Left lung (tissue), 4 donors: ENCODE measurements at regions not wholly inside any gene's neighbourhood (a gene's known extent, or its start where the extent isn't known, plus 50 kb on each side); places are given as distances from the start of the nearest gene placed in this dataset.

Experiments
- ATAC-seq: fragments of 200-7000 bp; cut with Tn5 transposase; one replicate; pipeline ENCODE4 v1.9.1; 2020; ENCODE audit warnings: moderate library complexity
- DNase-seq, 4 donors: peaks; one replicate each; pipeline ENCODE4 v3.0.0-alpha.2; 2013 to 2020
- H3K27ac ChIP-seq, 2 donors: fragments of 200-600 bp; sonication (generic) in 1 of 2; one replicate each; pipeline versions ENCODE4 v1.5.0 to v1.8.0; 2020 to 2021
- H3K27me3 ChIP-seq, 2 donors: fragments of 200-600 bp; sonication (generic) in 1 of 2; one replicate each; pipeline versions ENCODE4 v1.5.0 to v1.8.0; 2020 to 2021
- H3K36me3 ChIP-seq, 2 donors: fragments of 200-600 bp; sonication (generic) in 1 of 2; one replicate each; pipeline versions ENCODE4 v1.5.0 to v1.8.0; 2020 to 2021
- H3K4me1 ChIP-seq, 2 donors: fragments of 200-600 bp; one replicate each; pipeline ENCODE4 v1.8.0; 2021
- H3K4me3 ChIP-seq, 2 donors: fragments of 200-600 bp; sonication (generic) in 1 of 2; one replicate each; pipeline versions ENCODE4 v1.5.0 to v1.8.0; 2020 to 2021; ENCODE audit warnings: mild to moderate bottlenecking in 1 of 2
- H3K9me3 ChIP-seq, 2 donors: fragments of 200-600 bp; sonication (generic) in 1 of 2; one replicate each; pipeline versions ENCODE4 v1.5.0 to v1.8.0; 2020 to 2021
- CTCF ChIP-seq, 2 donors: fragments of 200-600 bp; sonication (generic) in 1 of 2; IDR thresholded peaks; one replicate each; pipeline versions ENCODE4 v1.5.0 to v1.8.0; 2021; ENCODE audit warnings: antibody characterized with exemption in 2 of 2
- intact Hi-C, 2 donors: fragments of 100-400 bp; cut with DNase I; formaldehyde crosslinking; loops; one replicate each; pipeline versions ENCODE4 v1.11.2 to v1.14.2; 2022
- donor health status: DM: no; HTN: yes; CAD: no.
- donor health status: DM: no; HTN: no; CAD: no.

GRCh38 chr13:104408733-104409132 lies 1342.5 kb upstream of the SLC10A2 start:
- intact Hi-C loops: no loop called here
- no peak for TF ChIP-seq CTCF (IDR thresholded peaks at IDR 0.05)

GRCh38 chr13:104404325-104404724 lies 1338.1 kb upstream of the SLC10A2 start:
- ATAC-seq (no peak), DNase-seq (no peak)
- Histone ChIP-seq H3K27ac (no peak overlapping the region), H3K36me3 (no peaks in the 10 kb centered on the region), H3K9me3 (no peaks in the 10 kb centered on the region), H3K27me3 (no peaks in the 10 kb centered on the region), H3K4me1 (no peaks in the 10 kb centered on the region), H3K4me3 (no peak overlapping the region)
- intact Hi-C loops: no loop called here
- no peak for TF ChIP-seq CTCF (IDR thresholded peaks at IDR 0.05)

More at GRCh38 chr13:104408733-104409132, 1342.5 kb upstream of the SLC10A2 start:
- DNase-seq (no peak), ATAC-seq (no peak)
- Histone ChIP-seq H3K36me3 (no peaks in the 10 kb centered on the region), H3K4me3 (no peak overlapping the region), H3K27me3 (no peaks in the 10 kb centered on the region), H3K4me1 (no peaks in the 10 kb centered on the region), H3K27ac (no peak overlapping the region), H3K9me3 (no peaks in the 10 kb centered on the region)

DNA sequence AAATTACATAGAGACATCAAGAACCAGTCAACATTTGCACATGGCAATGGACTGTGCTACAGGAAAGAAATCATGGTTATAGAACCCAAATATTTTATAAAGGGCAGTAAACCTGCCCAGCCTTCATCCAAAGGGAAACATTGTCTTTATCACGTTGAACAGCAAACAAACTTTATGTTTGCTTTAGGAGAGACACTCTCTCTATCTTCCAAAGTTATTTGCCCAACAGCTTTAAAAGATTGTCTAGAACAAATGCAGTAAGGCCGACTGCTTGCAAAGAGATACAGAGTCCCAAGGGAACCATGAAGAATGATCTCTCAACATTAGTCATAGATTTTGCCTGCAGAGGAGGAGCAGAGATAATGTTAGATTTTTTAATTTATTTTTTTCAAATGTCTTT lies 1323.5 kb upstream of the SLC10A2 start:
- peaks cover 0 to 19% of the 10 kb centered on the region in 2 donors for H3K9me3 ChIP-seq
- no peak for TF ChIP-seq CTCF (IDR thresholded peaks at IDR 0.05)
- intact Hi-C loops: no loop called here
- DNase-seq (no peak), ATAC-seq (no peak)
- no peak overlapping the region for H3K4me3 ChIP-seq
- no peaks in the 10 kb centered on the region for H3K4me1 ChIP-seq
- H3K36me3 ChIP-seq: no peaks in the 10 kb centered on the region
- no peak overlapping the region for H3K27ac ChIP-seq
- no peaks in the 10 kb centered on the region for H3K27me3 ChIP-seq

GRCh38 chr13:104387510-104387909 lies 1321.3 kb upstream of the SLC10A2 start:
- Histone ChIP-seq H3K4me3 (no peak overlapping the region), H3K4me1 (no peaks in the 10 kb centered on the region), H3K27ac (no peak overlapping the region), H3K27me3 (no peaks in the 10 kb centered on the region), H3K9me3 (peaks cover 0 to 19% of the 10 kb centered on the region in 2 donors), H3K36me3 (no peaks in the 10 kb centered on the region)
- ATAC-seq (no peak), DNase-seq (no peak)
- intact Hi-C loops: no loop called here
- no peak for TF ChIP-seq CTCF (IDR thresholded peaks at IDR 0.05)

- no peak for TF ChIP-seq CTCF (IDR thresholded peaks at IDR 0.05)
- H3K4me3 ChIP-seq: no peak overlapping the region
- intact Hi-C loops: no loop called here
- H3K9me3 ChIP-seq: peaks cover 0 to 12% of the 10 kb centered on the region in 2 donors
- no peak for ATAC-seq
- DNase-seq: no peak
- H3K4me1 ChIP-seq: no peaks in the 10 kb centered on the region
- no peaks in the 10 kb centered on the region for H3K27me3 ChIP-seq
- no peak overlapping the region for H3K27ac ChIP-seq
- H3K36me3 ChIP-seq: no peaks in the 10 kb centered on the region
Measured at GRCh38 chr13:104385404-104385803, 1319.2 kb upstream of the SLC10A2 start.
